ENCODE measurements at regions not wholly inside any gene's neighbourhood (a gene's known extent, or its start where the extent isn't known, plus 50 kb on each side); places are given as distances from the start of the nearest gene placed in this dataset.

- no peak for DNase-seq (ENCODE audit: low read depth in 1 of 2, low spot score in 1 of 2)
- TF ChIP-seq GABPA (IDR thresholded peaks at IDR 0.05; ENCODE audit: low read depth) (no peak), SPI1 (IDR thresholded peaks at IDR 0.05; ENCODE audit: borderline replicate concordance, low read depth) (no peak), POLR2AphosphoS5 (IDR thresholded peaks at IDR 0.05; ENCODE audit: low read depth) (no peak), CTCF (IDR thresholded peaks at IDR 0.05; ENCODE audit: insufficient read depth, low read length) (no peak), REST (IDR thresholded peaks at IDR 0.05; ENCODE audit: insufficient replicate concordance, low read depth) (no peak)
- no peak overlapping the region for H3K4me3 ChIP-seq (replicated peaks; ENCODE audit: insufficient read depth, low read length)
- no peak overlapping the region for H3K27ac ChIP-seq (replicated peaks)
- no peaks in the 10 kb centered on the region for H3K27me3 ChIP-seq (ENCODE audit: insufficient read depth, poor library complexity, severe bottlenecking)
These were observed 339.8 kb downstream of the PRDM2 start for GRCh38 chr1:14039582-14040430.

GRCh38 chr1:14049965-14050364 lies 350.0 kb downstream of the PRDM2 start:
- DNase-seq (ENCODE audit: low read depth in 1 of 2, low spot score in 1 of 2), result no peak
- TF ChIP-seq GABPA (IDR thresholded peaks at IDR 0.05; ENCODE audit: low read depth) (no peak), CTCF (IDR thresholded peaks at IDR 0.05; ENCODE audit: insufficient read depth, low read length) (no peak), SPI1 (IDR thresholded peaks at IDR 0.05; ENCODE audit: borderline replicate concordance, low read depth) (no peak), REST (IDR thresholded peaks at IDR 0.05; ENCODE audit: insufficient replicate concordance, low read depth) (no peak), POLR2AphosphoS5 (IDR thresholded peaks at IDR 0.05; ENCODE audit: low read depth) (no peak)
- H3K4me3 ChIP-seq (replicated peaks; ENCODE audit: insufficient read depth, low read length), result no peak overlapping the region
- H3K27ac ChIP-seq (replicated peaks), result no peak overlapping the region
- H3K27me3 ChIP-seq (ENCODE audit: insufficient read depth, poor library complexity, severe bottlenecking), result no peaks in the 10 kb centered on the region

GRCh38 chr1:14055442-14056223 lies 355.6 kb downstream of the PRDM2 start:
- no peak for DNase-seq (ENCODE audit: low read depth in 1 of 2, low spot score in 1 of 2)
- Histone ChIP-seq H3K27ac (replicated peaks) (no peak overlapping the region), H3K4me3 (replicated peaks; ENCODE audit: insufficient read depth, low read length) (no peak overlapping the region), H3K27me3 (ENCODE audit: insufficient read depth, poor library complexity, severe bottlenecking) (no peaks in the 10 kb centered on the region)
- TF ChIP-seq SPI1 (IDR thresholded peaks at IDR 0.05; ENCODE audit: borderline replicate concordance, low read depth) (no peak), CTCF (IDR thresholded peaks at IDR 0.05; ENCODE audit: insufficient read depth, low read length) (no peak), REST (IDR thresholded peaks at IDR 0.05; ENCODE audit: insufficient replicate concordance, low read depth) (no peak), POLR2AphosphoS5 (IDR thresholded peaks at IDR 0.05; ENCODE audit: low read depth) (no peak)
